ENCODE measurements at regions not wholly inside any gene's neighbourhood (a gene's known extent, or its start where the extent isn't known, plus 50 kb on each side); places are given as distances from the start of the nearest gene placed in this dataset.

DNA sequence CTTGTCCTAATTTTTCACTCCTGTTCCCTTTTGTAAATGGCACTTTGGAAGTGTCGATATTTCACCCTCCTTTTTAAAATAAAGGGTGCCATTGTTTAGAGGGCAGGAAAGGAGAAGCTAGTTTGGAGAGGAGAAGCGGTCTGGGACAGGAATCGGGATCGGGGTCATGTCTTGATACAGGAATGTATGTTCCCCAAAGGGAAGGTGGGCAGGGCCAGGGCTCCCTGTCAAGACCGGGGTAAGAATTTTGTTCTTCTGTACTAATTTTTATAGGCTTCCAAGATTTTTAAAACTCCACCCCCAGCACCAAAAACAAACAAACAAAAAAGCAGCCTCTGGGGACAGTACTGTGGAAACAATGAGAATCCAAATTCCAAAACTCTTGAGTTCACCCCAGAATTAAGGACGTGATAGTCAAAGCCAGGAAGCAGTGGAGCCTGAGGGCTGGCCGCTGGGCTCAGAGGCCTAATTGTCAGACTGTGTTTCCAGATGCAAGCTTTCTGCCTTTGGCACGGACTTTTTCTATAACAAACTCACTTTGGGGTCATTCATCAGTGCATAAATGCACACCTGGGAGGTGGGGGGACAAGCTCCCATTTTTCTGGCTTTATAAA is 250.4 kb upstream of the SIX2 start:
- no peak overlapping the region for H3K9ac ChIP-seq (ENCODE audit: low read length)
- no peaks in the 10 kb centered on the region for H3K27me3 ChIP-seq (ENCODE audit: control insufficient read depth in 1 of 2, insufficient read depth in 2 of 2, low read length in 2 of 2)
- no peak overlapping the region for H3K4me3 ChIP-seq (ENCODE audit: low read depth in 1 of 2, low read length in 2 of 2)
- no peaks in the 10 kb centered on the region for H3K4me1 ChIP-seq (ENCODE audit: insufficient read depth, low read length)
- no peaks in the 10 kb centered on the region for H3K9me3 ChIP-seq (ENCODE audit: low read length)
- no peaks in the 10 kb centered on the region for H3K36me3 ChIP-seq (ENCODE audit: insufficient read depth, low read length)
- H3K27ac ChIP-seq (ENCODE audit: low read depth, low read length) = no peak overlapping the region

DNA sequence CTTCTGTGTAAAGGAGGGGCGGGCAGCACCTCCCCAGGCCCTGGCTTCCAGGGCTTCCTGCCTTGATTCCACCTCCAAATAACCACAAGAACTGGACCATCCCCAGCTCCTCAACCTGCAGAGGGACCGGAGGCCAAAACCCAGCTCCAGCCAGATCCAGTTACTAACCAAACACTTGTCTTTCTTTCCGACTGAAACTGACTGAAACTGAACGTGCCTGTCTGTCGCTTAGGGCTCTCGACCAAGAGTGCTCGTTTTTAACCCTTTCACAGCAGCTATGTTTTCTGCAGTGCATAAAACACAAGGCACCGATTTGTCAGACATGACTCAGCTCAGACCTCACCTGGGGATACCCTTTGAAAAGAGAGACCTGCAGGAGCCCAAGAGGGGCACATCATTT is 249.9 kb upstream of the SIX2 start:
- H3K36me3 ChIP-seq (ENCODE audit: insufficient read depth, low read length) = no peaks in the 10 kb centered on the region
- no peak overlapping the region for H3K9ac ChIP-seq (ENCODE audit: low read length)
- no peaks in the 10 kb centered on the region for H3K4me1 ChIP-seq (ENCODE audit: insufficient read depth, low read length)
- no peak overlapping the region for H3K4me3 ChIP-seq (ENCODE audit: low read depth in 1 of 2, low read length in 2 of 2)
- no peak overlapping the region for H3K27ac ChIP-seq (ENCODE audit: low read depth, low read length)
- H3K27me3 ChIP-seq (ENCODE audit: control insufficient read depth in 1 of 2, insufficient read depth in 2 of 2, low read length in 2 of 2) = no peaks in the 10 kb centered on the region
- no peaks in the 10 kb centered on the region for H3K9me3 ChIP-seq (ENCODE audit: low read length)

DNA sequence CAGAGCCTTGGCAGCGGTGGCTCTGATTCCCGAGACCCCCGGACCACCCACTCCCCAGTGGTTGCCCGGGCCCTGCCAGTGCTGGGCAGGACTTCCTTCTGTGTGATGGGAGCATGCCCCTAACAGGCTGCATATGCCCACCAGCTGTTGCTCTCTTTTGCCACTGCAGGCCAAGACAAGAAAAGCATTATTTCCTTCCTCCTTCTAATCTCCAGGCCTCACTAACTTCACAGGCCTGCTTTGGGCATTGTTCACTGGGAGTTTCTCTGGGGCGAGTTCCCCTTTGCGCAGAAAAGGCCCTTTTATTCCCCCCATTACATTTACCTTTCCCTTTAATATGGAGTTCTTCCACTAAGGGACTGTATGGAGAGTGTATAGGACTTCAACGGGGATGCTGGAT is 249.1 kb upstream of the SIX2 start:
- Histone ChIP-seq H3K9me3 (ENCODE audit: low read length) (no peaks in the 10 kb centered on the region), H3K9ac (ENCODE audit: low read length) (no peak overlapping the region), H3K4me3 (ENCODE audit: low read depth in 1 of 2, low read length in 2 of 2) (no peak overlapping the region), H3K36me3 (ENCODE audit: insufficient read depth, low read length) (no peaks in the 10 kb centered on the region), H3K27ac (ENCODE audit: low read depth, low read length) (no peak overlapping the region), H3K4me1 (ENCODE audit: insufficient read depth, low read length) (no peaks in the 10 kb centered on the region), H3K27me3 (ENCODE audit: control insufficient read depth in 1 of 2, insufficient read depth in 2 of 2, low read length in 2 of 2) (no peaks in the 10 kb centered on the region)

DNA sequence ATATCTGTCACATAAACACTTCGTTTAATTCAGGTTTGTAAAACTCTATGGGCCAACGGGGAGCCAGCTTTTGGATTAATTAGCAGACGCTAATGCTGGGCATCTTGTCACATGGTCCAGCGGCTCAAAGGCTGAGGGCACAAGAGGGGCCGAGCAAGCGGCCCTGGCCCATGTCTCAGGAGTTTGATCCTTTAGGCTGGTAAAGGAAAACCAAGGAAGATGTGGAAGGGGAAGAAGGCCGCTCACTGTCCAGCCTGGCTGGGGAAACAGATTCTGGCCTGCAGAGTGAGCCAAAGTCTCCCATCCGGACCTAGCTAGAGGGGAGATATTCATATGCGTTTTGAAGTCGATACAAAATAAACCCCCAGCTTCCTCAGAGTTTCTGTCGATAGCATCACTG is 248.6 kb upstream of the SIX2 start:
- Histone ChIP-seq H3K36me3 (ENCODE audit: insufficient read depth, low read length) (no peaks in the 10 kb centered on the region), H3K4me3 (ENCODE audit: low read depth in 1 of 2, low read length in 2 of 2) (no peak overlapping the region), H3K4me1 (ENCODE audit: insufficient read depth, low read length) (no peaks in the 10 kb centered on the region), H3K9me3 (ENCODE audit: low read length) (no peaks in the 10 kb centered on the region), H3K9ac (ENCODE audit: low read length) (no peak overlapping the region), H3K27ac (ENCODE audit: low read depth, low read length) (no peak overlapping the region), H3K27me3 (ENCODE audit: control insufficient read depth in 1 of 2, insufficient read depth in 2 of 2, low read length in 2 of 2) (no peaks in the 10 kb centered on the region)

- Histone ChIP-seq H3K36me3 (ENCODE audit: insufficient read depth, low read length) (no peaks in the 10 kb centered on the region), H3K27ac (ENCODE audit: low read depth, low read length) (no peak overlapping the region), H3K9me3 (ENCODE audit: low read length) (no peaks in the 10 kb centered on the region), H3K4me1 (ENCODE audit: insufficient read depth, low read length) (no peaks in the 10 kb centered on the region), H3K4me3 (ENCODE audit: low read depth in 1 of 2, low read length in 2 of 2) (no peak overlapping the region), H3K27me3 (ENCODE audit: control insufficient read depth in 1 of 2, insufficient read depth in 2 of 2, low read length in 2 of 2) (no peaks in the 10 kb centered on the region), H3K9ac (ENCODE audit: low read length) (no peak overlapping the region)
Observed at GRCh38 chr2:45256867-45257641, 247.8 kb upstream of the SIX2 start.

DNA sequence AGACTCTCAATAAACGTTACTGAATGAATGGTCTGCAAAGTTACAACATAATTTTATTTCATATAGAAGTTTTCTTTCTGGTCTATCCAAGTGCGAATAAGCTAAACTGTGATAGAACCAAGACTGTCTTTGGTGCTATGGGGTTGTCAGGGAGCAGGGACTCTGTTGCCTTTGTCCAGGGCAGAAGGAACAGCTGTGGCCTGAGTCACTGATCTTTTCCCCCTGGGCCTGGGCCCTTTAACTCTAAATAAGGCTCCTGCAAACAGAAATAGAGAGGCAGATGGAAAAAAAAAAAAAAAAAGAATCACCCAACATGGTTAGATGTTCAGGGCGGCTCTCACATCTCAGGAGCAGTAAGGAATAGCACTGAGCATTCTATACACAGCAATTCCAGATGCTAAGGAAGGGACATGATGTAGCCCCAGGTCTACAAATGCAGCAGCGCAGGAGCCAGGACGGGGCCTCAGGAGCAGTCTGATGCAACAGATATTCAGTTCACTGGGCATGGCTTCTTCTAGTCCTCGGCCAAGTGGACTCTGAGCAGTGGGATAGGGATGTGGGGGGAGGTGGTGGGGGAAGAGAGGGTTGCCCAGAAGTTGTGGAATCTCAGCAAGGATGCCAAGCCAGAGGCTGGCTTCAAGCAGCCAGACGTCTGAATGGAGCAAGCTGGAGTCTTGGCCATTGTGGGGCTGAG is 247.1 kb upstream of the SIX2 start:
- H3K4me1 ChIP-seq (ENCODE audit: insufficient read depth, low read length) = no peaks in the 10 kb centered on the region
- H3K27me3 ChIP-seq (ENCODE audit: control insufficient read depth in 1 of 2, insufficient read depth in 2 of 2, low read length in 2 of 2) = no peaks in the 10 kb centered on the region
- no peak overlapping the region for H3K27ac ChIP-seq (ENCODE audit: low read depth, low read length)
- H3K36me3 ChIP-seq (ENCODE audit: insufficient read depth, low read length) = no peaks in the 10 kb centered on the region
- H3K9ac ChIP-seq (ENCODE audit: low read length) = no peak overlapping the region
- no peak overlapping the region for H3K4me3 ChIP-seq (ENCODE audit: low read depth in 1 of 2, low read length in 2 of 2)
- no peaks in the 10 kb centered on the region for H3K9me3 ChIP-seq (ENCODE audit: low read length)

DNA sequence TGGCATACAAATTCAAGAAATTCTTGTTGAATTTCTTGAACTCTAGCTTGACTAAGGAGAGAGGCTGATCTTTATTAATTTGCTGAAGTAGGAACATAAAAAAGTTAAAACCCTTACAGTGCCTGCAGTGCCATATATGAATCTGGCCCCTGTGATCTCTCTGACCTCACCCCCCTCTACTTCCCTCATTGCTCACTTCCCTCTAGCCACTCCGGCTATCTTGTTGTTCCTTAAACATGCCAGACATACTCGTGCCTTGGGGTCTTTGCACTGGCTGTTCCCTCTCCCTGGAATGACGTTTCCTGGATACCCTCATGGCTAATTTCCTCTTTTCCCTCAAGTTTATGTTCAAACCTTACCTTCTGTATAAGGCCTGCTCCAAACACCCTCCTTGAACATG is 246.3 kb upstream of the SIX2 start:
- H3K9me3 ChIP-seq (ENCODE audit: low read length) = no peaks in the 10 kb centered on the region
- no peak overlapping the region for H3K27ac ChIP-seq (ENCODE audit: low read depth, low read length)
- H3K36me3 ChIP-seq (ENCODE audit: insufficient read depth, low read length) = no peaks in the 10 kb centered on the region
- no peaks in the 10 kb centered on the region for H3K4me1 ChIP-seq (ENCODE audit: insufficient read depth, low read length)
- H3K27me3 ChIP-seq (ENCODE audit: control insufficient read depth in 1 of 2, insufficient read depth in 2 of 2, low read length in 2 of 2) = no peaks in the 10 kb centered on the region
- H3K9ac ChIP-seq (ENCODE audit: low read length) = no peak overlapping the region
- H3K4me3 ChIP-seq (ENCODE audit: low read depth in 1 of 2, low read length in 2 of 2) = no peak overlapping the region

DNA sequence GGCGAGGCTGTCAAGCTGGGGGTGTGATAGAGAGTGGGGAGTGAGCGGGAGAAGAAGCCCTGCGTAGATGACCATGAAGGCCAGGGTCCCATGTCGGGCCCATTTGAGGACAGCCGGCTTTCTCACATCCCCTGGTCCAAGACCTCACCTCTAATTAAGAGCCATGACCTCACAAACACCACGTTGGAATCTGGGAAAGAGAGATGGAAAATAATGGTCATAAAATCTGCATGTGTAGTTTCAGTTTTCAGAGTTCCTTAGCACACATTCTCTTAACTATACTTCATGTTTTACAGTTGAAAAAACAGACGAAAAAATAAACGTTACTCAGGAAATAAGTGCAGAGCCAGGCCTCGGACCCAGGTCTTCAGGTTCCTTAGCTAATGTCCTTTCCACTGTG is 244.8 kb upstream of the SIX2 start:
- Histone ChIP-seq H3K9ac (ENCODE audit: low read length) (no peak overlapping the region), H3K4me1 (ENCODE audit: insufficient read depth, low read length) (no peaks in the 10 kb centered on the region), H3K9me3 (ENCODE audit: low read length) (no peaks in the 10 kb centered on the region), H3K27ac (ENCODE audit: low read depth, low read length) (no peak overlapping the region), H3K27me3 (ENCODE audit: control insufficient read depth in 1 of 2, insufficient read depth in 2 of 2, low read length in 2 of 2) (no peaks in the 10 kb centered on the region), H3K36me3 (ENCODE audit: insufficient read depth, low read length) (no peaks in the 10 kb centered on the region), H3K4me3 (ENCODE audit: low read depth in 1 of 2, low read length in 2 of 2) (no peak overlapping the region)

DNA sequence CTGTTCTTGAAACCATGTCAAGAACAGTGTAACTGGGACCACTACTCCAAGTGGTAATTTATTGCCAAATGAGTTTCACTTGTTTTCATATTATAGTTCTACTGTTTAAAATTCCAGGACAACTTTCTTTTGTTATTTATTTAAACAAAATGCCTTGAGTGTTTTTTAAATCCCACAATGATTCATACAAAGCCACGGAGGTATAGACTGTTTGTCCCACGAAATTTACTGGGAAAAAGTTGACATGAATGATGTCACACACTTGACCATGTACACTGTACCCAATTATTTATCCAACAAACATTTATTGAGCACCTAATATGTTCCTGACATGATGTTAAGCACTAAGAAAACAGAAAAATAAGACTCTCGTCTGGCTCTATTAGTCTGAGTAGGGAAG is 243.9 kb upstream of the SIX2 start:
- no peak overlapping the region for H3K4me3 ChIP-seq (ENCODE audit: low read depth in 1 of 2, low read length in 2 of 2)
- no peaks in the 10 kb centered on the region for H3K27me3 ChIP-seq (ENCODE audit: control insufficient read depth in 1 of 2, insufficient read depth in 2 of 2, low read length in 2 of 2)
- H3K27ac ChIP-seq (ENCODE audit: low read depth, low read length) = no peak overlapping the region
- no peak overlapping the region for H3K9ac ChIP-seq (ENCODE audit: low read length)
- no peaks in the 10 kb centered on the region for H3K36me3 ChIP-seq (ENCODE audit: insufficient read depth, low read length)
- no peaks in the 10 kb centered on the region for H3K4me1 ChIP-seq (ENCODE audit: insufficient read depth, low read length)
- no peaks in the 10 kb centered on the region for H3K9me3 ChIP-seq (ENCODE audit: low read length)

- H3K27me3 ChIP-seq (ENCODE audit: control insufficient read depth in 1 of 2, insufficient read depth in 2 of 2, low read length in 2 of 2) = no peaks in the 10 kb centered on the region
- no peaks in the 10 kb centered on the region for H3K36me3 ChIP-seq (ENCODE audit: insufficient read depth, low read length)
- H3K4me3 ChIP-seq (ENCODE audit: low read depth in 1 of 2, low read length in 2 of 2) = no peak overlapping the region
- H3K27ac ChIP-seq (ENCODE audit: low read depth, low read length) = no peak overlapping the region
- no peaks in the 10 kb centered on the region for H3K4me1 ChIP-seq (ENCODE audit: insufficient read depth, low read length)
- H3K9me3 ChIP-seq (ENCODE audit: low read length) = no peaks in the 10 kb centered on the region
- H3K9ac ChIP-seq (ENCODE audit: low read length) = no peak overlapping the region
Observed at GRCh38 chr2:45250176-45250575, 240.9 kb upstream of the SIX2 start.

GRCh38 chr2:45248214-45248613 is 239.0 kb upstream of the SIX2 start:
- no peaks in the 10 kb centered on the region for H3K4me1 ChIP-seq (ENCODE audit: insufficient read depth, low read length)

More at GRCh38 chr2:45248214-45248613, 239.0 kb upstream of the SIX2 start:
- H3K9me3 ChIP-seq (ENCODE audit: low read length) = no peaks in the 10 kb centered on the region
- H3K27ac ChIP-seq (ENCODE audit: low read depth, low read length) = no peak overlapping the region
- no peaks in the 10 kb centered on the region for H3K36me3 ChIP-seq (ENCODE audit: insufficient read depth, low read length)
- H3K9ac ChIP-seq (ENCODE audit: low read length) = no peak overlapping the region
- H3K4me3 ChIP-seq (ENCODE audit: low read depth in 1 of 2, low read length in 2 of 2) = no peak overlapping the region
- no peaks in the 10 kb centered on the region for H3K27me3 ChIP-seq (ENCODE audit: control insufficient read depth in 1 of 2, insufficient read depth in 2 of 2, low read length in 2 of 2)
